K562 (cell line): ENCODE measurements at regions not wholly inside any gene's neighbourhood (a gene's known extent, or its start where the extent isn't known, plus 50 kb on each side); places are given as distances from the start of the nearest gene placed in this dataset.

Source experiments
- ATAC-seq: fragments of 200-7000 bp; cut with Tn5 transposase; 3 replicates; pipeline ENCODE4 v1.9.1; 2020; ENCODE audit warnings: moderate library complexity
- BruUV-seq: library from RNA; stranded (reverse); fragments of 400-500 nt; replicated peaks from 2 replicates; lab custom pipeline; 2021; lab: Mats Ljungman, UMichigan
- CTCF ChIA-PET: fragments of 300-600 bp; formaldehyde crosslinking; extraction: SDS; loops from one replicate; lab custom pipeline; 2021; ENCODE audit warnings: low intra/inter-chr PET ratio; lab: Yijun Ruan, JAX
- POLR2A ChIA-PET: fragments of 300-600, 350-650 bp; sonication (Branson Sonifier 250); formaldehyde crosslinking; extraction: SDS; loops from one replicate; lab custom pipeline; 2021; ENCODE audit warnings: antibody characterized with exemption, inconsistent platforms; lab: Yijun Ruan, JAX
- DNase-seq, 4 experiments: peaks; one replicate each; pipeline versions ENCODE4 v3.0.0 to v3.0.0-alpha.2; 2011 to 2018; ENCODE audit warnings: low spot score in 3 of 4, mixed read lengths in 3 of 4; ENCODE audit errors: extremely low read depth in 1 of 4
- FAIRE-seq: peaks from 2 replicates; lab custom pipeline; 2011; peaks lifted over from hg19 to GRCh38; lab: Jason Lieb, UNC
- H2AFZ ChIP-seq: 2 replicates; pipeline ENCODE4 v1.6.0; 2011; ENCODE audit warnings: low read depth, low read length, control low read depth, inconsistent platforms
- H3K27ac ChIP-seq: fragments of 200-600 bp; 3 replicates; pipeline ENCODE4 v1.8.0; 2011; ENCODE audit warnings: low read depth, mild to moderate bottlenecking, control low read depth, inconsistent platforms, low read length, moderate library complexity, mixed read lengths; ENCODE audit errors: extremely low read depth
- H3K27me3 ChIP-seq, 2 experiments: fragments of 300-600 bp in 1 of 2; 2 replicates in 1 of 2; 3 replicates in 1 of 2; pipeline versions ENCODE4 v1.6.0 to v1.8.0; 2011; ENCODE audit warnings: inconsistent platforms in 2 of 2, low read length in 2 of 2, mild to moderate bottlenecking in 1 of 2, mixed read lengths in 1 of 2, moderate library complexity in 1 of 2; ENCODE audit not compliant: control insufficient read depth in 2 of 2, insufficient read depth in 2 of 2
- H3K36me3 ChIP-seq: fragments of 300-600 bp; 3 replicates; pipeline ENCODE4 v1.8.0; 2011; ENCODE audit warnings: mild to moderate bottlenecking, low read length, inconsistent platforms; ENCODE audit not compliant: control insufficient read depth, insufficient read depth
- H3K4me1 ChIP-seq, 2 experiments: fragments of 200-600 bp in 1 of 2; replicated peaks in 1 of 2; 2 replicates in 1 of 2; 3 replicates in 1 of 2; pipeline versions ENCODE4 v1.5.1 to v1.8.0; 2011; ENCODE audit warnings: inconsistent platforms in 2 of 2, low read length in 2 of 2, mild to moderate bottlenecking in 1 of 2, mixed read lengths in 1 of 2, moderate library complexity in 1 of 2; ENCODE audit not compliant: control insufficient read depth in 2 of 2, insufficient read depth in 2 of 2
- H3K4me2 ChIP-seq: 2 replicates; pipeline ENCODE4 v1.6.1; 2011; ENCODE audit warnings: low read length, control low read depth, inconsistent platforms, mixed read lengths; ENCODE audit not compliant: insufficient read depth
- H3K4me3 ChIP-seq: fragments of 200-600 bp; sonication (generic), shearing (Covaris generic); 2 replicates; pipeline ENCODE4 v1.5.1; 2016; ENCODE audit warnings: control low read depth, inconsistent platforms
- H3K79me2 ChIP-seq: fragments of 200-600 bp; 3 replicates; pipeline ENCODE4 v1.8.0; 2011; ENCODE audit warnings: low read length, inconsistent platforms; ENCODE audit not compliant: control insufficient read depth, insufficient read depth
- H3K9ac ChIP-seq, 2 experiments: 2 replicates each; pipeline versions ENCODE4 v1.6.0 to v1.6.1; 2011; ENCODE audit warnings: low read depth in 2 of 2, low read length in 2 of 2, control low read depth in 1 of 2, inconsistent platforms in 1 of 2, mild to moderate bottlenecking in 1 of 2, mixed read lengths in 1 of 2; ENCODE audit not compliant: insufficient read depth in 1 of 2
- H3K9me1 ChIP-seq: one replicate; pipeline ENCODE4 v1.6.0; 2011; ENCODE audit warnings: inconsistent platforms, mild to moderate bottlenecking, low read length, moderate library complexity; ENCODE audit not compliant: control insufficient read depth, insufficient read depth
- H3K9me3 ChIP-seq: replicated peaks from 2 replicates; pipeline ENCODE4 v1.5.1; 2011; ENCODE audit warnings: low read depth, low read length, inconsistent platforms; ENCODE audit not compliant: control insufficient read depth, insufficient read depth
- H4K20me1 ChIP-seq: replicated peaks from 2 replicates; pipeline ENCODE4 v1.6.1; 2011; ENCODE audit warnings: low read length, inconsistent platforms, mixed read lengths; ENCODE audit not compliant: control insufficient read depth, insufficient read depth
- BHLHE40 ChIP-seq: IDR thresholded peaks from 2 replicates; pipeline ENCODE4 v1.6.1; 2011; ENCODE audit warnings: low read length, improper control_type of control experiment
- CREB3 ChIP-seq: fragments of 450-650 bp; conservative IDR thresholded peaks from 2 replicates; pipeline ENCODE4 v1.6.1; 2016; ENCODE audit warnings: missing genetic modification characterization, low read depth, mild to moderate bottlenecking, missing compliant biosample characterization, moderate library complexity
- DNMT1 ChIP-seq: fragments of 450-650 bp; IDR thresholded peaks from 2 replicates; pipeline ENCODE4 v1.6.1; 2016; ENCODE audit warnings: antibody characterized with exemption, mild to moderate bottlenecking
- E2F5 ChIP-seq: sonication (generic); formaldehyde crosslinking; IDR thresholded peaks from 2 replicates; pipeline ENCODE4 v1.8.0; 2022; ENCODE audit warnings: mild to moderate bottlenecking, missing genetic modification reagents
- EHMT2 ChIP-seq: fragments of 450-650 bp; IDR thresholded peaks from 2 replicates; pipeline ENCODE4 v1.6.1; 2018; ENCODE audit warnings: antibody characterized with exemption
- FOXK2 ChIP-seq, 2 experiments: fragments of 450-650 bp; IDR thresholded peaks in 1 of 2; conservative IDR thresholded peaks in 1 of 2; 2 replicates each; pipeline ENCODE4 v1.6.1; 2016; ENCODE audit warnings: low read depth in 2 of 2, mild to moderate bottlenecking in 1 of 2
- IRF1 ChIP-seq: sonication (generic); formaldehyde crosslinking; IDR thresholded peaks from 2 replicates; pipeline ENCODE4 v1.8.0; 2022; ENCODE audit warnings: missing genetic modification reagents, mild to moderate bottlenecking, borderline replicate concordance
- JUND ChIP-seq, 2 experiments: IDR thresholded peaks; 2 replicates in 1 of 2; 3 replicates in 1 of 2; pipeline ENCODE4 v1.6.1; 2011; ENCODE audit warnings: borderline replicate concordance in 2 of 2, low read depth in 2 of 2, low read length in 2 of 2, improper control_type of control experiment in 1 of 2, missing biosample characterization in 1 of 2, missing genetic modification characterization in 1 of 2, missing genetic modification reagents in 1 of 2
- NR1H2 ChIP-seq: sonication (generic); formaldehyde crosslinking; IDR thresholded peaks from 2 replicates; pipeline ENCODE4 v1.4.0; 2020; ENCODE audit warnings: mild to moderate bottlenecking, missing genetic modification reagents
- PHF20 ChIP-seq: fragments of 450-650 bp; IDR thresholded peaks from 2 replicates; pipeline ENCODE4 v1.6.1; 2018; ENCODE audit not compliant: partially characterized antibody
- PHTF2 ChIP-seq: fragments of 250-450 bp; sonication (Bioruptor Pico); IDR thresholded peaks from 2 replicates; pipeline ENCODE4 v1.5.0; 2021; ENCODE audit warnings: mild to moderate bottlenecking
- POLR2B ChIP-seq: fragments of 450-650 bp; IDR thresholded peaks from 2 replicates; pipeline ENCODE4 v1.6.1; 2018; ENCODE audit warnings: low read depth; ENCODE audit not compliant: partially characterized antibody
- PRPF4 ChIP-seq: fragments of 200-400 bp; formaldehyde crosslinking; IDR thresholded peaks from one replicate; pipeline ENCODE4 v1.6.1; 2017; ENCODE audit warnings: low read length, low read depth, mild to moderate bottlenecking; ENCODE audit not compliant: insufficient read depth, poor library complexity, severe bottlenecking
- TAF7 ChIP-seq: fragments of 450-650 bp; IDR thresholded peaks from 2 replicates; pipeline ENCODE4 v1.6.1; 2016; ENCODE audit warnings: missing genetic modification characterization, missing compliant biosample characterization
- XRCC5 ChIP-seq: fragments of 200-400 bp; formaldehyde crosslinking; IDR thresholded peaks from 2 replicates; pipeline ENCODE4 v1.6.1; 2017; ENCODE audit warnings: low read depth, mild to moderate bottlenecking, low read length
- ZNF316 ChIP-seq: fragments of 450-650 bp; IDR thresholded peaks from 2 replicates; pipeline ENCODE4 v1.6.1; 2016
- ZNF583 ChIP-seq: fragments of 250-450 bp; sonication (Bioruptor Pico); IDR thresholded peaks from 2 replicates; pipeline ENCODE4 v1.4.0; 2020
- ZNF707 ChIP-seq: fragments of 250-450 bp; sonication (Bioruptor Pico); conservative IDR thresholded peaks from 2 replicates; pipeline ENCODE4 v1.8.0; 2022; ENCODE audit warnings: inconsistent platforms, mild to moderate bottlenecking, moderate library complexity
- WGBS: fragments of 100-300 bp; shearing (Covaris generic); methylation state at CpG from one replicate; pipeline ENCODE4 v1.1.6; 2016; ENCODE audit warnings: low coverage, mixed read lengths; ENCODE audit not compliant: insufficient coverage; ENCODE audit errors: missing lambda C conversion rate; 5-methylcytosine and 5-hydroxymethylcytosine counted together
- in situ Hi-C: fragments of 300-500 bp; cut with MboI; formaldehyde crosslinking; loops from 4 replicates; pipeline ENCODE4 v1.15.0; 2018; ENCODE audit warnings: inconsistent platforms, mixed read lengths
- intact Hi-C: fragments of 100-400 bp; cut with micrococcal nuclease; formaldehyde crosslinking; loops from 2 replicates; pipeline ENCODE4 v1.14.2; 2022

GRCh38 chr5:152804179-152804578 lies 399.1 kb upstream of the NMUR2 start:
- Histone ChIP-seq H3K27ac (no peak overlapping the region), H4K20me1 (no peaks in the 10 kb centered on the region), H3K4me3 (no peak overlapping the region), H3K9ac (no peak overlapping the region), H3K9me1 (no peaks in the 10 kb centered on the region), H3K27me3 (no peaks in the 10 kb centered on the region), H3K79me2 (no peaks in the 10 kb centered on the region), H3K36me3 (no peaks in the 10 kb centered on the region), H2AFZ (no peak overlapping the region), H3K4me1 (no peaks in the 10 kb centered on the region), H3K9me3 (no peaks in the 10 kb centered on the region), H3K4me2 (no peak overlapping the region)
- DNase-seq, result no peak
- in situ Hi-C loops, result no loop called here
- WGBS, result 2% methylated on average over 3 of the region's 3 CpGs
- intact Hi-C loops, result no loop called here
- FAIRE-seq, result no peak
- TF ChIP-seq TAF7 (tag) (no peak), BHLHE40 (no peak), ZNF583 (CRISPR knock-in tag) (no peak), XRCC5 (no peak), ZNF707 (CRISPR knock-in tag) (no peak), PRPF4 (no peak), ZNF316 (no peak), FOXK2 (conservative IDR thresholded peaks at IDR 0.05 in 1 of 2, IDR thresholded peaks at IDR 0.05 in 1 of 2; ENCODE audit: low read depth in 2 of 2) (no peak), DNMT1 (no peak), POLR2B (no peak), IRF1 (CRISPR knock-in tag) (no peak), PHTF2 (CRISPR knock-in tag) (no peak), CREB3 (tag) (no peak), JUND (IDR thresholded peaks at IDR 0.05; ENCODE audit: borderline replicate concordance, low read depth, low read length) (no peak), JUND (tag; IDR thresholded peaks at IDR 0.05; ENCODE audit: borderline replicate concordance, low read depth, low read length) (no peak), EHMT2 (no peak), E2F5 (CRISPR knock-in tag) (no peak), PHF20 (no peak), NR1H2 (CRISPR knock-in tag) (no peak)
- no TSS peak for BruUV-seq
- ChIA-PET POLR2A (no interaction called here), CTCF (no interaction called here)
- ATAC-seq, result no peak
